GM12891 (cell line): ENCODE measurements at regions not wholly inside any gene's neighbourhood (a gene's known extent, or its start where the extent isn't known, plus 50 kb on each side); places are given as distances from the start of the nearest gene placed in this dataset.

Source experiments
- POLR2A ChIP-seq: IDR thresholded peaks from 2 replicates; pipeline ENCODE4 v1.6.1; 2011; ENCODE audit warnings: low read depth, low read length, control low read depth
- POLR2AphosphoS5 ChIP-seq: IDR thresholded peaks from 2 replicates; pipeline ENCODE4 v1.6.1; 2011; ENCODE audit warnings: low read depth, low read length, control low read depth
- SPI1 ChIP-seq: IDR thresholded peaks from 2 replicates; pipeline ENCODE4 v1.6.1; 2011; ENCODE audit warnings: low read depth, low read length, control low read depth
- TAF1 ChIP-seq: IDR thresholded peaks from 2 replicates; pipeline ENCODE4 v1.6.1; 2011; ENCODE audit warnings: low read depth, low read length, control low read depth

GRCh38 chr5:108619815-108620214 is 127.9 kb upstream of the FER start:
- TF ChIP-seq POLR2A (no peak), POLR2AphosphoS5 (no peak), TAF1 (no peak), SPI1 (no peak)
